PC-3 (cell line): ENCODE measurements at regions not wholly inside any gene's neighbourhood (a gene's known extent, or its start where the extent isn't known, plus 50 kb on each side); places are given as distances from the start of the nearest gene placed in this dataset.

Experiments used
- ATAC-seq: fragments of 200-7000 bp; cut with Tn5 transposase; 2 replicates; pipeline ENCODE4 v1.9.1; 2020; ENCODE audit warnings: mild to moderate bottlenecking, moderate library complexity
- BruUV-seq: library from RNA; stranded (reverse); fragments of 400-500 nt; replicated peaks from 2 replicates; lab custom pipeline; 2021; lab: Mats Ljungman, UMichigan
- CTCF ChIA-PET: fragments of 300-600 bp; sonication (Branson Sonifier 250); formaldehyde crosslinking; loops from one replicate; lab custom pipeline; 2022; ENCODE audit warnings: antibody characterized with exemption; lab: Charles Lee
- POLR2A ChIA-PET: fragments of 300-600 bp; sonication (Branson Sonifier 250); formaldehyde crosslinking; loops from one replicate; lab custom pipeline; 2022; ENCODE audit warnings: antibody characterized with exemption; ENCODE audit not compliant: unreplicated experiment; lab: Charles Lee
- DNase-seq: peaks from one replicate; pipeline ENCODE4 v3.0.0-alpha.2; 2015
- H2AFZ ChIP-seq: fragments of 300-600 bp; sonication (generic); 2 replicates; pipeline ENCODE4 v1.6.0; 2016; ENCODE audit warnings: antibody characterized with exemption, low read length
- H3F3A ChIP-seq: fragments of 300-600 bp; sonication (generic); one replicate; pipeline ENCODE4 v1.6.0; 2017; ENCODE audit warnings: antibody characterized with exemption, low read length, control low read depth, mild to moderate bottlenecking; ENCODE audit not compliant: unreplicated experiment
- H3K27ac ChIP-seq: fragments of 300-600 bp; sonication (generic); 2 replicates; pipeline ENCODE4 v1.5.1; 2016; ENCODE audit warnings: mild to moderate bottlenecking, low read length
- H3K27me3 ChIP-seq: fragments of 300-600 bp; sonication (generic); 2 replicates; pipeline ENCODE4 v1.6.1; 2016; ENCODE audit warnings: low read length, mixed read lengths
- H3K36me3 ChIP-seq: fragments of 300-600 bp; sonication (generic); 2 replicates; pipeline ENCODE4 v1.6.1; 2016; ENCODE audit warnings: low read depth, mixed run types, low read length, mixed read lengths
- H3K4me1 ChIP-seq: fragments of 300-600 bp; sonication (generic); 2 replicates; pipeline ENCODE4 v1.5.1; 2016; ENCODE audit warnings: low read length; ENCODE audit not compliant: insufficient read depth
- H3K4me2 ChIP-seq: fragments of 300-600 bp; sonication (generic); 2 replicates; pipeline ENCODE4 v1.6.0; 2016; ENCODE audit warnings: low read length
- H3K4me3 ChIP-seq: fragments of 300-600 bp; sonication (generic); 2 replicates; pipeline ENCODE4 v1.5.1; 2016; ENCODE audit warnings: mild to moderate bottlenecking, low read length, mixed read lengths
- H3K79me2 ChIP-seq: fragments of 300-600 bp; sonication (generic); 2 replicates; pipeline ENCODE4 v1.6.1; 2017; ENCODE audit warnings: low read length, mixed read lengths
- H3K9ac ChIP-seq: fragments of 300-600 bp; sonication (generic); 2 replicates; pipeline ENCODE4 v1.6.0; 2016; ENCODE audit warnings: mild to moderate bottlenecking, low read length
- H3K9me2 ChIP-seq: fragments of 300-600 bp; sonication (generic); replicated peaks from 2 replicates; pipeline ENCODE4 v1.6.1; 2016; ENCODE audit warnings: mixed run types, low read length, mixed read lengths
- H3K9me3 ChIP-seq: fragments of 300-600 bp; sonication (generic); 2 replicates; pipeline ENCODE4 v1.6.1; 2016; ENCODE audit warnings: low read length, mixed read lengths
- H4K20me1 ChIP-seq: fragments of 300-600 bp; sonication (generic); 2 replicates; pipeline ENCODE4 v1.6.1; 2016; ENCODE audit warnings: low read length, mixed read lengths
- CTCF ChIP-seq: fragments of 300-600 bp; sonication (generic); conservative IDR thresholded peaks from 2 replicates; pipeline ENCODE4 v1.5.1; 2017; ENCODE audit warnings: antibody characterized with exemption, low read depth, mild to moderate bottlenecking, low read length
- EZH2 ChIP-seq: fragments of 300-600 bp; sonication (generic); IDR thresholded peaks from one replicate; pipeline ENCODE4 v1.6.1; 2017; ENCODE audit warnings: antibody characterized with exemption, mild to moderate bottlenecking, low read length; ENCODE audit not compliant: unreplicated experiment
- EZH2phosphoT487 ChIP-seq: fragments of 300-600 bp; sonication (generic); IDR thresholded peaks from 2 replicates; pipeline ENCODE4 v1.6.1; 2018; ENCODE audit warnings: mild to moderate bottlenecking, antibody characterized with exemption, low read length, borderline replicate concordance
- intact Hi-C: fragments of 100-400 bp; cut with micrococcal nuclease; formaldehyde crosslinking; loops from 2 replicates; pipeline ENCODE4 v1.9.0; 2023

- Histone ChIP-seq H3K9ac (no peak overlapping the region), H3F3A (no peaks in the 10 kb centered on the region), H2AFZ (no peak overlapping the region), H3K36me3 (no peaks in the 10 kb centered on the region), H3K4me2 (no peak overlapping the region), H4K20me1 (no peaks in the 10 kb centered on the region), H3K27ac (no peak overlapping the region), H3K79me2 (no peaks in the 10 kb centered on the region), H3K9me3 (no peaks in the 10 kb centered on the region), H3K27me3 (peaks cover 22% of the 10 kb centered on the region), H3K4me1 (no peaks in the 10 kb centered on the region), H3K9me2 (no peaks in the 10 kb centered on the region), H3K4me3 (no peak overlapping the region)
- intact Hi-C loops, result no loop called here
- ChIA-PET POLR2A (no interaction called here), CTCF (no interaction called here)
- ATAC-seq (no peak), DNase-seq (no peak)
- no peak for TF ChIP-seq EZH2phosphoT487
- no peak for TF ChIP-seq EZH2
- no peak for TF ChIP-seq CTCF
- BruUV-seq, result no TSS peak
Measured at GRCh38 chr3:25103391-25103790, 324.7 kb upstream of the RARB start.

- no peak for TF ChIP-seq EZH2
- no peak for TF ChIP-seq CTCF
- no peak for TF ChIP-seq EZH2phosphoT487
- H2AFZ ChIP-seq, result no peak overlapping the region
- H4K20me1 ChIP-seq, result no peaks in the 10 kb centered on the region
- H3K9me2 ChIP-seq, result no peaks in the 10 kb centered on the region
- no peak overlapping the region for H3K9ac ChIP-seq
- BruUV-seq, result no TSS peak
- H3K36me3 ChIP-seq, result no peaks in the 10 kb centered on the region
- no peak overlapping the region for H3K27ac ChIP-seq
- no peaks in the 10 kb centered on the region for H3F3A ChIP-seq
- H3K9me3 ChIP-seq, result no peaks in the 10 kb centered on the region
- peaks cover 18% of the 10 kb centered on the region; the same call in 1 of the 2 replicates for H3K27me3 ChIP-seq
- H3K79me2 ChIP-seq, result no peaks in the 10 kb centered on the region
- no peak for DNase-seq
- CTCF ChIA-PET, result no interaction called here
- H3K4me2 ChIP-seq, result no peak overlapping the region
- intact Hi-C loops, result no loop called here
- H3K4me1 ChIP-seq, result no peaks in the 10 kb centered on the region
- H3K4me3 ChIP-seq, result no peak overlapping the region
- ATAC-seq, result no peak
- POLR2A ChIA-PET, result no interaction called here
Measured at GRCh38 chr3:25107918-25108617, 320.0 kb upstream of the RARB start.

GRCh38 chr3:25110642-25111041 lies 317.4 kb upstream of the RARB start:
- Histone ChIP-seq H3K36me3 (no peaks in the 10 kb centered on the region), H3K9me2 (no peaks in the 10 kb centered on the region), H4K20me1 (no peaks in the 10 kb centered on the region), H3K9me3 (no peaks in the 10 kb centered on the region), H2AFZ (no peak overlapping the region), H3K9ac (no peak overlapping the region), H3K27me3 (peaks cover 14% of the 10 kb centered on the region; the same call in 1 of the 2 replicates), H3K79me2 (no peaks in the 10 kb centered on the region), H3K4me3 (no peak overlapping the region), H3K27ac (no peak overlapping the region), H3F3A (no peaks in the 10 kb centered on the region), H3K4me2 (no peak overlapping the region), H3K4me1 (no peaks in the 10 kb centered on the region)
- intact Hi-C loops, result no loop called here
- ChIA-PET CTCF (no interaction called here), POLR2A (no interaction called here)
- ATAC-seq (no peak), DNase-seq (no peak)
- no TSS peak for BruUV-seq
- TF ChIP-seq EZH2phosphoT487 (no peak), CTCF (no peak), EZH2 (no peak)
